Lower leg skin (tissue), 3 donors: ENCODE measurements at regions not wholly inside any gene's neighbourhood (a gene's known extent, or its start where the extent isn't known, plus 50 kb on each side); places are given as distances from the start of the nearest gene placed in this dataset.

Experiments
- CTCF ChIP-seq, 3 donors: fragments of 450-650 bp; IDR thresholded peaks; one replicate each; pipeline ENCODE4 v1.5.1; 2016; ENCODE audit warnings: antibody characterized with exemption in 3 of 3, mild to moderate bottlenecking in 3 of 3, moderate library complexity in 2 of 3
- POLR2A ChIP-seq, 2 donors: fragments of 450-650 bp; IDR thresholded peaks; one replicate each; pipeline ENCODE4 v1.6.1; 2016 to 2017; ENCODE audit warnings: antibody characterized with exemption in 2 of 2, mild to moderate bottlenecking in 1 of 2, moderate library complexity in 1 of 2

GRCh38 chr22:34934261-34934660 lies 131.7 kb upstream of the ISX start:
- TF ChIP-seq CTCF (IDR thresholded peaks at IDR 0.05) (no peak), POLR2A (IDR thresholded peaks at IDR 0.05) (no peak)
